ENCODE measurements at regions not wholly inside any gene's neighbourhood (a gene's known extent, or its start where the extent isn't known, plus 50 kb on each side); places are given as distances from the start of the nearest gene placed in this dataset.
"Not testable (repeated sequence)": the region's sequence is repeated elsewhere in the genome, so short reads cannot be mapped to it uniquely, and the experiment has no call there.

GRCh38 chr7:150045596-150045995, 171.8 kb downstream of the ATP6V0E2 start:
- not testable (repeated sequence) for DNase-seq (ENCODE audit: low spot score)

GRCh38 chr7:150046290-150047194, 172.8 kb downstream of the ATP6V0E2 start:
- DNase-seq (ENCODE audit: low spot score) = not testable (repeated sequence)

- DNase-seq (ENCODE audit: low spot score) = peak; percentile 14
These were observed 173.6 kb downstream of the ATP6V0E2 start for GRCh38 chr7:150047329-150047728.

GRCh38 chr7:150047772-150048171, 174.0 kb downstream of the ATP6V0E2 start:
- DNase-seq (ENCODE audit: low spot score) = peak; percentile 16

- not testable (repeated sequence) for DNase-seq (ENCODE audit: low spot score)
These were observed 174.7 kb downstream of the ATP6V0E2 start for GRCh38 chr7:150048244-150049011.

- DNase-seq (ENCODE audit: low spot score) = not testable (repeated sequence)
These were observed 175.4 kb downstream of the ATP6V0E2 start for GRCh38 chr7:150049012-150049655.

GRCh38 chr7:150053396-150053795, 179.6 kb downstream of the ATP6V0E2 start:
- not testable (repeated sequence) for DNase-seq (ENCODE audit: low spot score)

GRCh38 chr7:150054242-150054641, 180.5 kb downstream of the ATP6V0E2 start:
- not testable (repeated sequence) for DNase-seq (ENCODE audit: low spot score)

GRCh38 chr7:150060259-150061221, 186.8 kb downstream of the ATP6V0E2 start:
- not testable (repeated sequence) for DNase-seq (ENCODE audit: low spot score)
- peak; percentile 33 for TF ChIP-seq CTCF (IDR thresholded peaks at IDR 0.05; ENCODE audit: extremely low read depth, missing control alignments)

GRCh38 chr7:150063195-150063594, 189.4 kb downstream of the ATP6V0E2 start:
- DNase-seq (ENCODE audit: low spot score) = not testable (repeated sequence)

GRCh38 chr7:150069555-150070313, 196.0 kb downstream of the ATP6V0E2 start:
- DNase-seq (ENCODE audit: low spot score) = not testable (repeated sequence)

GRCh38 chr7:150077543-150077942, 203.8 kb downstream of the ATP6V0E2 start:
- not testable (repeated sequence) for DNase-seq (ENCODE audit: low spot score)

GRCh38 chr7:150081865-150082264, 208.1 kb downstream of the ATP6V0E2 start:
- DNase-seq (ENCODE audit: low spot score) = not testable (repeated sequence)

GRCh38 chr7:150084724-150085123, 211.0 kb downstream of the ATP6V0E2 start:
- DNase-seq (ENCODE audit: low spot score) = not testable (repeated sequence)

GRCh38 chr7:150087478-150087877, 213.7 kb downstream of the ATP6V0E2 start:
- DNase-seq (ENCODE audit: low spot score) = not testable (repeated sequence)

- DNase-seq (ENCODE audit: low spot score) = not testable (repeated sequence)
These were observed 215.4 kb downstream of the ATP6V0E2 start for GRCh38 chr7:150089139-150089538.

GRCh38 chr7:150090776-150091175, 217.0 kb downstream of the ATP6V0E2 start:
- not testable (repeated sequence) for DNase-seq (ENCODE audit: low spot score)

- DNase-seq (ENCODE audit: low spot score) = not testable (repeated sequence)
These were observed 220.1 kb downstream of the ATP6V0E2 start for GRCh38 chr7:150093897-150094296.
